ENCODE measurements at regions not wholly inside any gene's neighbourhood (a gene's known extent, or its start where the extent isn't known, plus 50 kb on each side); places are given as distances from the start of the nearest gene placed in this dataset.

DNA sequence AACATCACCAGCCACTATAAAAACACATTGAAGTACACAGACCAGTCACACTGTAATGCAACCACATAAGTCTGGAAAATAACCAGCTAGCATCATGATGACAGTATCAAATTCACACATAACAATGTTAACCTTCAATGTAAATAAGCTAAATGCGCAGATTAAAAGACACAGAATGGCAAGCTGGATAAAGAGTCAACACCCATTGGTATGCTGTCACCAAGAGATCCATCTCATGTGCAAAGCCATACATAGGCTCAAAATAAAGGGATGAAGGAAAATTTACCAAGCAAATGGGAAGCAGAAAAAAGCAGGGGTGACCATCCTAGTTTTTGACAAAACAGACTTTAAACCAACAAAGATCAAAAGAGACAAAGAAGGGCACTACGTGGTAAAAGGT, 110.8 kb downstream of the NR4A2 start:
- no peak overlapping the region for H3K9ac ChIP-seq (ENCODE audit: extremely low read depth, insufficient read length, low read length)
- no peak overlapping the region for H2BK12ac ChIP-seq (ENCODE audit: insufficient read length, low read depth, low read length)
- no peak overlapping the region for H3K56ac ChIP-seq (ENCODE audit: insufficient read length, low read depth, low read length)
- Mint-ChIP-seq H3K27ac (no peak overlapping the region), H3K4me3 (no peak overlapping the region), H3K27me3 (ENCODE audit: low read depth) (no peaks in the 10 kb centered on the region), H3K4me1 (peaks cover 12 to 14% of the 10 kb centered on the region in 2 experiments), H3K9me3 (peaks cover 36 to 43% of the 10 kb centered on the region in 2 experiments), H3K36me3 (ENCODE audit: insufficient read depth in 1 of 3, low read depth in 3 of 3) (peaks cover 25 to 53% (median 52%) of the 10 kb centered on the region in 3 experiments)
- no peak overlapping the region for H2AFZ ChIP-seq (ENCODE audit: low read length)
- no peak for DNase-seq
- no peaks in the 10 kb centered on the region for H3K79me2 ChIP-seq (ENCODE audit: insufficient read depth, low read length)
- no peak overlapping the region for H3K23ac ChIP-seq (ENCODE audit: insufficient read length, low read depth, low read length)
- no CpG with 5 or more reads among the region's 2 CpGs for WGBS (ENCODE audit: extremely low coverage, insufficient read length, low lambda C conversion rate)
- no peak overlapping the region for H4K8ac ChIP-seq (replicated peaks; ENCODE audit: insufficient read length, low read depth, low read length)
- no peaks in the 10 kb centered on the region for H4K20me1 ChIP-seq (ENCODE audit: control insufficient read depth, insufficient read depth, insufficient read length)
- H3K27ac ChIP-seq (ENCODE audit: insufficient read length, low read depth, low read length): no peak overlapping the region
- no peaks in the 10 kb centered on the region for H3K9me3 ChIP-seq (ENCODE audit: control insufficient read depth, low read depth, low read length)
- H2BK5ac ChIP-seq (ENCODE audit: insufficient read length, low read length): no peak overlapping the region
- no peak overlapping the region for H3T11ph ChIP-seq (ENCODE audit: low read length)
- H2AK5ac ChIP-seq (ENCODE audit: insufficient read length, low read length): no peak overlapping the region
- no peak overlapping the region for H3K4ac ChIP-seq (ENCODE audit: low read depth, low read length)
- H3K27me3 ChIP-seq (ENCODE audit: insufficient read depth, low read length): no peaks in the 10 kb centered on the region
- H3K4me1 ChIP-seq (ENCODE audit: insufficient read depth, low read length): no peaks in the 10 kb centered on the region; the same call in 1 of the 2 replicates
- H3K23me2 ChIP-seq (ENCODE audit: insufficient read length, low read depth, low read length, poor library complexity, severe bottlenecking): no peaks in the 10 kb centered on the region
- no peak overlapping the region for H4K5ac ChIP-seq (ENCODE audit: insufficient read length, low read depth, low read length)
- H3K14ac ChIP-seq (ENCODE audit: insufficient read depth, low read length): no peak overlapping the region
- H2BK20ac ChIP-seq (ENCODE audit: low read depth, low read length, poor library complexity, severe bottlenecking): no peak overlapping the region
- H3K79me1 ChIP-seq (ENCODE audit: insufficient read depth, low read depth, low read length, poor library complexity, severe bottlenecking): no peaks in the 10 kb centered on the region
- no peak overlapping the region for H3K18ac ChIP-seq (ENCODE audit: insufficient read length, low read depth, low read length)
- H4K91ac ChIP-seq (ENCODE audit: insufficient read length, low read depth, low read length): no peak overlapping the region
- no peak overlapping the region for H2BK15ac ChIP-seq (ENCODE audit: low read depth, low read length)
- H2BK120ac ChIP-seq (ENCODE audit: low read depth, low read length, poor library complexity, severe bottlenecking): no peak overlapping the region
- TF ChIP-seq, protein P1, sequence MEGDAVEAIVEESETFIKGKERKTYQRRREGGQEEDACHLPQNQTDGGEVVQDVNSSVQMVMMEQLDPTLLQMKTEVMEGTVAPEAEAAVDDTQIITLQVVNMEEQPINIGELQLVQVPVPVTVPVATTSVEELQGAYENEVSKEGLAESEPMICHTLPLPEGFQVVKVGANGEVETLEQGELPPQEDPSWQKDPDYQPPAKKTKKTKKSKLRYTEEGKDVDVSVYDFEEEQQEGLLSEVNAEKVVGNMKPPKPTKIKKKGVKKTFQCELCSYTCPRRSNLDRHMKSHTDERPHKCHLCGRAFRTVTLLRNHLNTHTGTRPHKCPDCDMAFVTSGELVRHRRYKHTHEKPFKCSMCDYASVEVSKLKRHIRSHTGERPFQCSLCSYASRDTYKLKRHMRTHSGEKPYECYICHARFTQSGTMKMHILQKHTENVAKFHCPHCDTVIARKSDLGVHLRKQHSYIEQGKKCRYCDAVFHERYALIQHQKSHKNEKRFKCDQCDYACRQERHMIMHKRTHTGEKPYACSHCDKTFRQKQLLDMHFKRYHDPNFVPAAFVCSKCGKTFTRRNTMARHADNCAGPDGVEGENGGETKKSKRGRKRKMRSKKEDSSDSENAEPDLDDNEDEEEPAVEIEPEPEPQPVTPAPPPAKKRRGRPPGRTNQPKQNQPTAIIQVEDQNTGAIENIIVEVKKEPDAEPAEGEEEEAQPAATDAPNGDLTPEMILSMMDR (conservative IDR thresholded peaks at IDR 0.05): no peak
- no peak overlapping the region for H3K4me2 ChIP-seq (ENCODE audit: insufficient read depth, insufficient read length, low read length)

Data from H9 (cell line).